H54 (cell line): ENCODE measurements at regions not wholly inside any gene's neighbourhood (a gene's known extent, or its start where the extent isn't known, plus 50 kb on each side); places are given as distances from the start of the nearest gene placed in this dataset.
A peak's percentile ranks its signal among the peaks of the same experiment; 100 is the strongest.

Experiments used
- DNase-seq: peaks from one replicate; pipeline ENCODE4 v3.0.0; 2011; ENCODE audit warnings: low spot score, mixed read lengths; ENCODE audit not compliant: insufficient read length
- FAIRE-seq: peaks from 3 replicates; lab custom pipeline; 2011; peaks lifted over from hg19 to GRCh38; lab: Jason Lieb, UNC
- POLR2A ChIP-seq: IDR thresholded peaks from 2 replicates; pipeline ENCODE4 v1.6.1; 2011; ENCODE audit warnings: low read depth, mild to moderate bottlenecking, low read length

GRCh38 chr2:136479696-136480095 is 285.6 kb upstream of the THSD7B start:
- FAIRE-seq (no peak), DNase-seq (no peak)
- TF ChIP-seq POLR2A, result no peak

- FAIRE-seq (no peak), DNase-seq (no peak)
- no peak for TF ChIP-seq POLR2A
Measured at GRCh38 chr2:136468799-136469369, 296.5 kb upstream of the THSD7B start.

- no peak for TF ChIP-seq POLR2A
- FAIRE-seq (no peak), DNase-seq (no peak)
Measured at GRCh38 chr2:136452528-136452927, 312.8 kb upstream of the THSD7B start.

- DNase-seq (no peak), FAIRE-seq (no peak)
- no peak for TF ChIP-seq POLR2A
Measured at GRCh38 chr2:136448986-136449780, 316.2 kb upstream of the THSD7B start.

GRCh38 chr2:136448432-136448831 is 316.9 kb upstream of the THSD7B start:
- DNase-seq, result no peak
- no peak for FAIRE-seq
- TF ChIP-seq POLR2A, result no peak

GRCh38 chr2:136444323-136444722 is 321.0 kb upstream of the THSD7B start:
- no peak for FAIRE-seq
- no peak for TF ChIP-seq POLR2A
- DNase-seq, result no peak

GRCh38 chr2:136443661-136444060 is 321.7 kb upstream of the THSD7B start:
- DNase-seq (no peak), FAIRE-seq (no peak)
- no peak for TF ChIP-seq POLR2A

- DNase-seq (no peak), FAIRE-seq (no peak)
- no peak for TF ChIP-seq POLR2A
Measured at GRCh38 chr2:136441979-136442714, 323.2 kb upstream of the THSD7B start.

GRCh38 chr2:136439064-136439676 is 321.2 kb upstream of the CXCR4 start:
- no peak for TF ChIP-seq POLR2A
- DNase-seq (no peak), FAIRE-seq (no peak)

- no peak for DNase-seq
- no peak for FAIRE-seq
- TF ChIP-seq POLR2A, result no peak
Measured at GRCh38 chr2:136437461-136437860, 319.5 kb upstream of the CXCR4 start.

GRCh38 chr2:136436936-136437335 is 319.0 kb upstream of the CXCR4 start:
- no peak for TF ChIP-seq POLR2A
- DNase-seq, result no peak
- no peak for FAIRE-seq

- DNase-seq (no peak), FAIRE-seq (no peak)
- no peak for TF ChIP-seq POLR2A
Measured at GRCh38 chr2:136434251-136434715, 316.3 kb upstream of the CXCR4 start.

- FAIRE-seq (no peak), DNase-seq (no peak)
- TF ChIP-seq POLR2A, result no peak
Measured at GRCh38 chr2:136433261-136433660, 315.3 kb upstream of the CXCR4 start.

- no peak for DNase-seq
- FAIRE-seq, result no peak
- no peak for TF ChIP-seq POLR2A
Measured at GRCh38 chr2:136424112-136424511, 306.2 kb upstream of the CXCR4 start.

- no peak for TF ChIP-seq POLR2A
- DNase-seq, result peak; percentile 19
- no peak for FAIRE-seq
Measured at GRCh38 chr2:136423516-136423996, 305.6 kb upstream of the CXCR4 start.
